DMS153 (cell line): ENCODE measurements at regions not wholly inside any gene's neighbourhood (a gene's known extent, or its start where the extent isn't known, plus 50 kb on each side); places are given as distances from the start of the nearest gene placed in this dataset.

Experiments used
- DNase-seq: peaks from one replicate; lab custom pipeline; 2025; lab: John Stamatoyannopoulos, UW

GRCh38 chr1:58430421-58431275 is 115.9 kb downstream of the OMA1 start:
- no peak for DNase-seq

DNA sequence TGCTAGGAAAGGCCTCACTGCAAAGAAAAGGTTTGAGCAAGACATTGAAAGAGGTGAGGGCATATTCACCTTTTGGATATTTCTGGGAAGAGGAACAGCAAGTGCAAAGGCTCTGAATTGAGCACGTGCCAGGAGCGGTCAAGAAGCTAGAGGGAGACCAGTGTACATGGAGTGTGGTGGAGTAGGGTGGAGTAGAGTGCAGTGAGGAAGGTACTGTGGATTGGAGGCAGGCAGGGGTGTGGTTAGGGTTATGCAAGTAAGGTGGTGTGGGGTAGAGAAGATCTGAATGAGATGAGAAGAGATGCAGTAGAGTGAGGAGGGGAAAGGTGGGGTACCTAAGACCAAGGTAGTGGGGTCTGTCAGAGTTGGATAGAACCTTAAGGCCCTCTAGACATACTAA is 119.6 kb downstream of the OMA1 start:
- DNase-seq: no peak

GRCh38 chr1:58422436-58422835 is 124.1 kb downstream of the OMA1 start:
- no peak for DNase-seq

- DNase-seq: no peak
Observed at GRCh38 chr1:58418283-58419228, 128.0 kb downstream of the OMA1 start.

GRCh38 chr1:58412071-58412580 is 134.4 kb downstream of the OMA1 start:
- no peak for DNase-seq

- DNase-seq: no peak
Observed at GRCh38 chr1:58409890-58410289, 136.6 kb downstream of the OMA1 start.

- DNase-seq: no peak
Observed at GRCh38 chr1:58409336-58409735, 137.2 kb downstream of the OMA1 start.

DNA sequence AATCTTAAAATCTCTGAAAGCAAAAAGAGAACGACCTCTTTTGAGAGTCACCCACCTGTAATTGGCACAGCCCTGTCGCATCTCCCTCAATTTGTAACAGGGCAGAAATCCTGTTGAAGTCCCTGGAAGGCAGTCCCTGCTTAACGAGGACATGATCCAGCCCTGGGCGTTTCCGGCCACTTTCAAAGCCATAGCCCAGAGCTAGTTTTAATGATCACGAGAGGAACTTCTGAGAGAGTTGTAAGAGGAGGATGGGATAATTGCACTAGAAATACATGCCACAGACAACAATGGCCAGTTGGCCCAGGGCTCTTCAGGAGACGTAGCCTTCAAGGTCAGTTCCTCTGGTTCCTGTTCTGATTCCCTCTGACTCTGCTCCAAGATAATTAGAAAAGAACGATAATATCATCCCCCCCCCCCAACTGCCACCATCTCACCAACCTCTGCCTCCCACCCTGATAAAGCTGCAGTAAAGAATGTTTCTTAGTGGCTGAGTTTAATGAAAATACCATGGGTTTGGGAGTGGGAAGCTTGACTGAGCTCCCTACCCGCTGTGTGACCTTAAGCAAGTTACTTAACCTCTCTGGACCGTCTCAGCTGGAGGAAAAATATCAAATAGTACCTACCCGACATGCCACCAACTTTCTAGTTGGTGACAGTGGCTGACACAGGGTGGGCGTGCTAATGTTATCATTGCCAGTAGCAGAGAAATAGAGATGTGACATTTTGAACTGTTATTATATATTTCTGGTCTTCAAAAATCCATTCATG is 140.0 kb downstream of the OMA1 start:
- no peak for DNase-seq

DNA sequence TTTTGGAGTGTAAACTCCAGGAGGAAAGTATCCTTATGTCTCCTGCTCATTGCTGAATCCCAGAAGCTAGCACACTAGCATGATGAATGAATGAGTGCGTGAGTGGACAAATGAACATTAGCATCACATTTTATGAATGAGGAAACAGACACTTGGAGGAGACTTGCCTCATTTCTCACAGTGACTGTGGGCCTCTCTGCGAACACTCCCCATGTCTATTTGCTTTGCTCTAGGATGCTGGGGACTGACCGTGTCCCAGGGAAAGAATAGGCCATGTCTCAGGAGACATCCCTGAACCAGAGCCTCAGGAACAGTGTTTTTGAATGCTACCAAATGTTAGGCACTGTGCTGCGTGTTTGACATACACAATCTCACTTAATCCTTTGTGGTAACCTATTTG is 140.9 kb downstream of the OMA1 start:
- DNase-seq: no peak

DNA sequence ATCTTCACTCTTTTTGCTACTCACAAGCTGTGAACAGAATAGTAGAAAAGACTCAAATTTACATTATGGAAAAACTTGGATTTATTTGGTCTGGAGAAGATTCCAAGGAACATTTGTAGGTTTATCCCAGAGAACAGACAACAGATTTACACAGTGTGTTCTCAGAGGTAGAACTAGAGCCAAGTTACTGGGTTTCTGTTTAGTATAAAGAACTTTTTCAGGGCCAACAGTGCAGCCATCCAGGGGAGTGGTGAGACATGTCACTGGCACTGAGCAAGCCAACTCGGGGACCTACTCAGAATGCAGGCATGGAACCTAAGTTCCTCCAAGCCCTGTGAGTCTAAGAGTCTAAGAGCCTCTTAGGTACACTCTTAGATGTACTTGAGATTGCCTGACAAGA is 142.6 kb downstream of the OMA1 start:
- DNase-seq: no peak

DNA sequence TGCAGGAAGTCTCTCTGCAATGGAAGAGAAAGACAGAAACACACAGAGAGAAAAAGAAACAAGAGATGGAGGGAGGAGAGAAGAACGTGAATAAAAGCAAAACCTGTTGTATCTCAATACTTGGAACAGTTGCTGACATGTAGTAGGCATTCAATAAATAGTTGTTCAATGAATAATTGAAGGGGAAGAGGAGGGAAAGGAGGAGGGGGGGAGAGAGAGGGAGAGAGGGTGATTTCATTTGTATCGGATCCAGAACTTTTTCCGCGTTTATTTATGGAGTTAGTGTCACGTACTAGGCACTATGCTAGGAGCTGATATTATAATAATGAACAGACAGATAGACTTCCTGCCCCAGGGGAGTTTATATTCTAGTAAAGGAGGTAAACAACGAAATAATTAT is 144.1 kb downstream of the OMA1 start:
- DNase-seq: no peak

GRCh38 chr1:58401991-58402390 is 144.5 kb downstream of the OMA1 start:
- DNase-seq: no peak

DNA sequence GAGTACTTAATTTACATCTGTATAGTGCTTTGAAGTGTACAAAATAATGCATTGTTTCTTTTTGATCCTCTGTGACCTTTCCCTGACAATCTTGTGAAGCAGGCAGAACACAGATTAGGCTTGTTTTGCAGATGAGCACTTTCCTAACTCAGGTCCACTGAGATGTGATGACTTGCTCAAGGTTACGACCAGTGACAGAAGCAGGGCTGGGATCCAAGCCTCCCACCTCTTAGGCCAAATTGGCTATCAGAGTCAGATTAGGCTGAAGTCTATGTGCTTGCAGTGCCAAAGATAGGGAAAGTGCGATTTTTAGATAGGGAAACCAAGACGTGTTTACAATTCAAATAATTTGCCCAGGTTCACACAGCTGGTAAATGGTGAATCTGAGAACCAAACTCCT is 147.3 kb downstream of the OMA1 start:
- no peak for DNase-seq

- no peak for DNase-seq
Observed at GRCh38 chr1:58398714-58399113, 147.8 kb downstream of the OMA1 start.

GRCh38 chr1:58397187-58397820 is 149.2 kb downstream of the OMA1 start:
- DNase-seq: no peak

DNA sequence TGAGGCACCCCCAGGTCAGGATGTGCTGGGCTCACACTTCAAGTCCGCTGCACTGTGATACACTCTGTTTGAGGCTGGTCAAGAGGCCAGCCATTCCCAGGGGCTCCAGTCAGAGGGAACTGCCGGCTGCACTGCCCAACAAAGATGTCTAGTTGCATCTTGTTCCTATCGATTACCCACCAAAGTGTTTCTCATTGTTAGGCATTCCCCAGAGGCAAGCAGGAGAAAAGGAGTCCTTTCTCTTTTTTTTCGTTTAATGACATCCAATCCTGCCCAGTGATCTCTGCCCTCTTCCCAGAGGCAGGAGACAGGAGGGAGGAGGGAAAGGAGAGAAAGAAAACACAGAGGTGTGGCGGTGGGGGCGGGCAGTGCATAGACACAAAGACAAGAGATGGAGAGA is 150.4 kb downstream of the OMA1 start:
- DNase-seq: no peak

DNA sequence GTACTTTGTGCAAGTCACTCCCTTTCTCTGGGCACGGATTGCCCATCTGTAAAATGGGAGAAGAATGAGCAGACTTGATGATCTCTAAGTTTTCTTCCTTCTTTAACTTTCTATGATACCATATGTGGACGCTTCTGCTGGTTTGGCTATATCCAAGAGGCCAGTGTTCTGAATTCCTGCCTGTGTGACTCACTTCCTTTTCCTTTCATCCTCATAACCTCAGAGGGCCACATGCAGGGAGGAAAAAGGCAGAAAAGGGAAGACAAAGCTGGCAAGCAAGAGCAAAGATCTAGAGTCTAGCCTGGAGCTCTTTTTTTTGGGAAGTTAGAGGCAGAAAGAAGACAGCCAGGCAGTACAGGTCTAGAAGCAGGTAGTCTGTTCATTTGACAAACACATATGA is 151.2 kb downstream of the OMA1 start:
- no peak for DNase-seq

DNA sequence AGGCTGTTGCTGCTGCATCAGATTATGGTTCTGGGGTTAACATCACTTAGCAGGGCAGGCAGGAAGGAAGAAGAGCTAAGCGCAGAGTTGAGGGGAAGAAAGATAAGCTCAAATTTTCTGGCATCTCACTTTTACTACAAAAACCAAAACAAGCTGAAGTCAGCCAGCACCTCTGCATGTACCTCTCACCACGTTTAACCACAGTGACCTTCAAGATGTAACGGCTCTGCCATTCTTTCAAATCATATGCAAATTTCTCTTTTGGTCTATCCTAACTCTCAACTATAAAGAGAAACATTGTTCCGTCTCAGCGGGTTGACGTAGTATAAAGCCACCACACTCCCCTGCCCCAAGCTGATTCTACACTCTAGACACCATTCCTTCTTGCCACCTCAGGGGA is 154.4 kb downstream of the OMA1 start:
- no peak for DNase-seq

DNA sequence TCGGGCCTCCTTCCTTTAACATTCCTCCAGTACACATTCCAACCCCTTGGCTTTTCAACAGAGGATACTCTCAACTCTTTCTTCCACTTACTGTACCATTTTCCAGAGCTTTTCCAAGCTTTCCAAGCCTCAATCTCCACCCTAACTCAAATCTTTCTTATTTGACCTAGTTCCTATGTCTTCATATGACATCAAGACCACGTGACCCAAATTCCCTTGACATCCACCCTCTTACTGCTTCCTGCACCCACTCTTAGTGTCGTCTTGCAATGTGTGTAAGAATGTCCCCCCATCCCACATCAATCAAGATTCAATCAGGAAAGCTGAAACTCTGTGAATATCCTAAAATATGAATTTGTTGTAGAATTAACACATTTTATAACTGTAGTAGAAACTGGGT is 155.0 kb downstream of the OMA1 start:
- DNase-seq: no peak

- DNase-seq: no peak
Observed at GRCh38 chr1:58391056-58391455, 155.5 kb downstream of the OMA1 start.

- DNase-seq: no peak
Observed at GRCh38 chr1:58390091-58390490, 156.4 kb downstream of the OMA1 start.

DNA sequence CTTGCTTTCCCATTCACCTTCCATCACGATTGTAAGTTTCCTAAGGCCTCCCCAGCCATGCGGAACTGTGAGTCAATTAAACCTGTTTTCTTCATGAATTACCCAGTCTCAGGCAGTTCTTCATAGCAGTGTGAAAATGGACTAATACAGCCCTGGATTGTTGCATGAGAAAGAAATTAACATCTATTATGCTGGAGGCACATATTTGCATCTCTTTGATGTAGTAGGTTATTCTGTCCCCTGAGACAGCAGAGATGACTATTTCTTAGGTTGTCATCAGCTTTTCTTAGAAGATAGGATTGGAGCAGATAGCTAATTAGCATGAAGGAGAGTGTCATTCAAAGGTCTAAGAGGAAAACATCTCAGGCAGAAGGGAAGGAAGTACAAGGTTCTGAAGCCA is 166.2 kb downstream of the OMA1 start:
- no peak for DNase-seq
